Immature natural killer cell (primary cell): ENCODE measurements at regions not wholly inside any gene's neighbourhood (a gene's known extent, or its start where the extent isn't known, plus 50 kb on each side); places are given as distances from the start of the nearest gene placed in this dataset.

ENCODE experiments used
- DNase-seq, 3 donors: peaks; one replicate each; pipeline ENCODE4 v3.0.0; 2022; ENCODE audit warnings: mixed read lengths in 1 of 3
- H3K27ac Mint-ChIP-seq, 6 donors: one replicate each; pipeline ENCODE4 v1.8.0; 2020; ENCODE audit warnings: mixed read lengths in 6 of 6, mild to moderate bottlenecking in 5 of 6, inconsistent platforms in 4 of 6, moderate library complexity in 3 of 6
- H3K27me3 Mint-ChIP-seq, 3 donors: one replicate each; pipeline ENCODE4 v1.8.0; 2020 to 2021; ENCODE audit warnings: low read depth in 3 of 3, mild to moderate bottlenecking in 3 of 3, mixed read lengths in 3 of 3, moderate library complexity in 3 of 3, inconsistent platforms in 1 of 3
- H3K36me3 Mint-ChIP-seq, 3 donors: one replicate each; pipeline ENCODE4 v1.8.0; 2020; ENCODE audit warnings: mixed read lengths in 3 of 3, inconsistent platforms in 2 of 3, mild to moderate bottlenecking in 2 of 3
- H3K4me1 Mint-ChIP-seq, 2 donors: one replicate each; pipeline ENCODE4 v1.8.0; 2020; ENCODE audit warnings: inconsistent platforms in 2 of 2, mild to moderate bottlenecking in 2 of 2, mixed read lengths in 2 of 2, moderate library complexity in 1 of 2
- H3K4me3 Mint-ChIP-seq, 5 donors: one replicate each; pipeline ENCODE4 v1.8.0; 2020; ENCODE audit warnings: mild to moderate bottlenecking in 5 of 5, mixed read lengths in 5 of 5, inconsistent platforms in 3 of 5, moderate library complexity in 3 of 5
- H3K9me3 Mint-ChIP-seq, 6 donors: one replicate each; pipeline ENCODE4 v1.8.0; 2020; ENCODE audit warnings: mild to moderate bottlenecking in 6 of 6, mixed read lengths in 6 of 6, inconsistent platforms in 4 of 6, moderate library complexity in 3 of 6

DNA sequence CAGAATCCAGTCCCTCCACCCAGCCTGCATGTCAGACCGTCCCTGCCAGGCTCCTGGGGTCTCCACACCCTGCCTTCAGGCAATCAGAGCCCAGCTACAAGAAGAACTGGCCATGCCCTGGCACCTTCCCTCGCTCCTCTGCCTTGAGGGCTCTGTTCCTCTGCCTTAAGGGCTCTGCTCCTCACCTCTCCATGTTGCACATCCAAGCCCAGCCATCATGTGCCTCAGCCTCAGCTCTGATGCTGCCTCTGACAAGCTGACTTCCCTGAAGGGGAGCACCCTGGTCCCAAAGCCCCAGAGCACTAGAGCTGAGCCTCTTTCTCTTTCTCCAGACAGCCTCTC is 50.3 kb upstream of the ANTXRL start:
- Mint-ChIP-seq H3K27ac (no peak overlapping the region), H3K27me3 (peaks cover 2 to 9% (median 7%) of the 10 kb centered on the region in 3 donors), H3K36me3 (no peaks in the 10 kb centered on the region), H3K4me1 (peaks cover 0 to 6% of the 10 kb centered on the region in 2 donors), H3K4me3 (no peak overlapping the region), H3K9me3 (peaks cover 0 to 3% (median under 1%) of the 10 kb centered on the region in 6 donors)
- no peak for DNase-seq

GRCh38 chr10:46236941-46237681 is 49.7 kb upstream of the ANTXRL start:
- Mint-ChIP-seq H3K4me3 (no peak overlapping the region), H3K27ac (no peak overlapping the region), H3K27me3 (peaks cover 2 to 9% (median 7%) of the 10 kb centered on the region in 3 donors), H3K36me3 (no peaks in the 10 kb centered on the region), H3K9me3 (peaks cover 0 to 6% (median 3%) of the 10 kb centered on the region in 6 donors), H3K4me1 (peaks cover 0 to 6% of the 10 kb centered on the region in 2 donors)
- no peak for DNase-seq
